Natural killer cell (primary cell): ENCODE measurements at regions not wholly inside any gene's neighbourhood (a gene's known extent, or its start where the extent isn't known, plus 50 kb on each side); places are given as distances from the start of the nearest gene placed in this dataset.

ENCODE experiments used
- ATAC-seq, 3 donors: fragments of 150-1000 bp in 2 of 3; fragments of 200-7000 bp in 1 of 3; cut with Tn5 transposase; 1 replicate in 1 of 3; 2 replicates in 2 of 3; pipeline ENCODE4 v1.10.0; 2021; ENCODE audit warnings: mild to moderate bottlenecking in 2 of 3, moderate library complexity in 2 of 3
- DNase-seq, 2 donors: peaks; one replicate each; pipeline versions ENCODE4 v3.0.0 to v3.0.0-alpha.2; 2013 to 2021; ENCODE audit warnings: mixed read lengths in 1 of 2
- H3K27ac ChIP-seq: one replicate; pipeline ENCODE4 v1.5.1; 2013; ENCODE audit warnings: mild to moderate bottlenecking, low read length
- H3K27me3 ChIP-seq: one replicate; pipeline ENCODE4 v1.6.1; 2013; ENCODE audit warnings: low read length; ENCODE audit not compliant: control insufficient read depth, insufficient read depth
- H3K36me3 ChIP-seq: one replicate; pipeline ENCODE4 v1.6.1; 2013; ENCODE audit warnings: low read length; ENCODE audit not compliant: control insufficient read depth, insufficient read depth
- H3K4me1 ChIP-seq: one replicate; pipeline ENCODE4 v1.6.1; 2013; ENCODE audit warnings: low read length; ENCODE audit not compliant: control insufficient read depth, insufficient read depth
- H3K4me3 ChIP-seq: one replicate; pipeline ENCODE4 v1.5.1; 2013; ENCODE audit warnings: low read length
- H3K9me3 ChIP-seq: one replicate; pipeline ENCODE4 v1.6.1; 2013; ENCODE audit warnings: low read length; ENCODE audit not compliant: control insufficient read depth, insufficient read depth
- H3K27ac Mint-ChIP-seq, 2 donors: one replicate each; pipeline ENCODE4 v1.8.0; 2022; ENCODE audit warnings: mild to moderate bottlenecking in 2 of 2, mixed read lengths in 2 of 2, moderate library complexity in 1 of 2
- H3K27me3 Mint-ChIP-seq, 2 donors: one replicate each; pipeline ENCODE4 v1.8.0; 2022; ENCODE audit warnings: low read depth in 2 of 2, mixed read lengths in 2 of 2
- H3K36me3 Mint-ChIP-seq: one replicate; pipeline ENCODE4 v1.8.0; 2022; ENCODE audit warnings: mixed read lengths
- H3K4me1 Mint-ChIP-seq, 2 donors: one replicate each; pipeline ENCODE4 v1.8.0; 2022; ENCODE audit warnings: mixed read lengths in 2 of 2
- H3K4me3 Mint-ChIP-seq: one replicate; pipeline ENCODE4 v1.8.0; 2022; ENCODE audit warnings: mild to moderate bottlenecking, moderate library complexity, mixed read lengths
- H3K9me3 Mint-ChIP-seq, 2 donors: one replicate each; pipeline ENCODE4 v1.8.0; 2022; ENCODE audit warnings: mixed read lengths in 2 of 2
- CTCF ChIP-seq: fragments of 200-600 bp; IDR thresholded peaks from one replicate; pipeline ENCODE4 v1.8.0; 2022; ENCODE audit warnings: antibody characterized with exemption
- WGBS: methylation state at CpG from one replicate; pipeline ENCODE4 v1.1.7; 2013; ENCODE audit warnings: missing lambda C conversion rate; ENCODE audit not compliant: insufficient coverage; 5-methylcytosine and 5-hydroxymethylcytosine counted together
- intact Hi-C: fragments of 100-400 bp; cut with micrococcal nuclease; formaldehyde crosslinking; loops from one replicate; pipeline ENCODE4 v1.14.2; 2022

GRCh38 chr2:20130160-20130560 is 78.7 kb upstream of the LAPTM4A start:
- TF ChIP-seq CTCF, result no peak
- ATAC-seq, result no peak
- Histone ChIP-seq H3K36me3 (no peaks in the 10 kb centered on the region), H3K27me3 (no peaks in the 10 kb centered on the region), H3K27ac (no peak overlapping the region), H3K4me3 (no peak overlapping the region), H3K9me3 (no peaks in the 10 kb centered on the region), H3K4me1 (no peaks in the 10 kb centered on the region)
- Mint-ChIP-seq H3K9me3 (no peaks in the 10 kb centered on the region), H3K27me3 (peaks cover 7 to 9% of the 10 kb centered on the region in 2 donors), H3K27ac (no peak overlapping the region), H3K36me3 (no peaks in the 10 kb centered on the region), H3K4me1 (no peaks in the 10 kb centered on the region), H3K4me3 (no peak overlapping the region)
- WGBS, result 98% methylated on average over 3 of the region's 3 CpGs
- intact Hi-C loops, result no loop called here
- DNase-seq, result no peak

GRCh38 chr2:20129331-20130159 is 78.1 kb upstream of the LAPTM4A start:
- 83% methylated on average over 10 of the region's 12 CpGs for WGBS
- Mint-ChIP-seq H3K9me3 (no peaks in the 10 kb centered on the region), H3K36me3 (no peaks in the 10 kb centered on the region), H3K27ac (no peak overlapping the region), H3K27me3 (peaks cover 8 to 9% of the 10 kb centered on the region in 2 donors), H3K4me1 (no peaks in the 10 kb centered on the region), H3K4me3 (no peak overlapping the region)
- intact Hi-C loops, result no loop called here
- Histone ChIP-seq H3K27ac (no peak overlapping the region), H3K4me3 (no peak overlapping the region), H3K9me3 (no peaks in the 10 kb centered on the region), H3K4me1 (no peaks in the 10 kb centered on the region), H3K27me3 (no peaks in the 10 kb centered on the region), H3K36me3 (no peaks in the 10 kb centered on the region)
- DNase-seq, result no peak
- TF ChIP-seq CTCF, result no peak
- no peak for ATAC-seq

GRCh38 chr2:20128506-20129330 is 77.3 kb upstream of the LAPTM4A start:
- H3K27ac Mint-ChIP-seq, result no peak overlapping the region
- H3K36me3 ChIP-seq, result no peaks in the 10 kb centered on the region
- no peaks in the 10 kb centered on the region for H3K36me3 Mint-ChIP-seq
- WGBS, result 86% methylated on average over 5 of the region's 5 CpGs
- no peaks in the 10 kb centered on the region for H3K4me1 Mint-ChIP-seq
- H3K9me3 ChIP-seq, result no peaks in the 10 kb centered on the region
- H3K9me3 Mint-ChIP-seq, result no peaks in the 10 kb centered on the region
- H3K27me3 ChIP-seq, result no peaks in the 10 kb centered on the region
- peaks cover 3 to 8% of the 10 kb centered on the region in 2 donors for H3K27me3 Mint-ChIP-seq
- DNase-seq (no peak), ATAC-seq (no peak)
- TF ChIP-seq CTCF, result no peak
- intact Hi-C loops, result no loop called here
- no peak overlapping the region for H3K27ac ChIP-seq
- H3K4me1 ChIP-seq, result no peaks in the 10 kb centered on the region
- H3K4me3 ChIP-seq, result no peak overlapping the region
- H3K4me3 Mint-ChIP-seq, result no peak overlapping the region
